ENCODE measurements at regions not wholly inside any gene's neighbourhood (a gene's known extent, or its start where the extent isn't known, plus 50 kb on each side); places are given as distances from the start of the nearest gene placed in this dataset.
"Not testable (repeated sequence)": the region's sequence is repeated elsewhere in the genome, so short reads cannot be mapped to it uniquely, and the experiment has no call there.

- no peak for DNase-seq
Observed at GRCh38 chr2:81396417-81397019, 1092.0 kb upstream of the LRRTM1 start.

- no peak for DNase-seq
Observed at GRCh38 chr2:81395746-81396145, 1091.2 kb upstream of the LRRTM1 start.

- no peak for DNase-seq
Observed at GRCh38 chr2:81389203-81389602, 1084.7 kb upstream of the LRRTM1 start.

- DNase-seq, result no peak
Observed at GRCh38 chr2:81363800-81364199, 1059.2 kb upstream of the LRRTM1 start.

GRCh38 chr2:81362468-81362867, 1057.9 kb upstream of the LRRTM1 start:
- not testable (repeated sequence) for DNase-seq

GRCh38 chr2:81355436-81355835, 1050.9 kb upstream of the LRRTM1 start:
- DNase-seq, result no peak

GRCh38 chr2:81334046-81334445, 1029.5 kb upstream of the LRRTM1 start:
- DNase-seq, result no peak

- DNase-seq, result no peak
Observed at GRCh38 chr2:81328968-81329367, 1024.4 kb upstream of the LRRTM1 start.

GRCh38 chr2:81327911-81328310, 1023.4 kb upstream of the LRRTM1 start:
- DNase-seq, result no peak

- peak; percentile 46 for DNase-seq
Observed at GRCh38 chr2:81324046-81324445, 1019.5 kb upstream of the LRRTM1 start.

GRCh38 chr2:81304154-81304830, 999.7 kb upstream of the LRRTM1 start:
- no peak for DNase-seq

- DNase-seq, result no peak
Observed at GRCh38 chr2:81303321-81303720, 998.8 kb upstream of the LRRTM1 start.

- DNase-seq, result no peak
Observed at GRCh38 chr2:81299841-81300240, 995.3 kb upstream of the LRRTM1 start.

GRCh38 chr2:81290846-81291245, 986.3 kb upstream of the LRRTM1 start:
- no peak for DNase-seq

- no peak for DNase-seq
Observed at GRCh38 chr2:81283081-81283480, 978.5 kb upstream of the LRRTM1 start.

GRCh38 chr2:81282151-81282769, 977.7 kb upstream of the LRRTM1 start:
- DNase-seq, result no peak

- no peak for DNase-seq
Observed at GRCh38 chr2:81276595-81276994, 972.0 kb upstream of the LRRTM1 start.

- no peak for DNase-seq
Observed at GRCh38 chr2:81266106-81266505, 961.6 kb upstream of the LRRTM1 start.

GRCh38 chr2:81263989-81264388, 959.4 kb upstream of the LRRTM1 start:
- DNase-seq, result no peak

- DNase-seq, result no peak
Observed at GRCh38 chr2:81260320-81260719, 955.8 kb upstream of the LRRTM1 start.

- DNase-seq, result no peak
Observed at GRCh38 chr2:81250270-81250669, 945.7 kb upstream of the LRRTM1 start.

- no peak for DNase-seq
Observed at GRCh38 chr2:81249152-81249551, 944.6 kb upstream of the LRRTM1 start.

GRCh38 chr2:81247648-81248047, 943.1 kb upstream of the LRRTM1 start:
- DNase-seq, result no peak

GRCh38 chr2:81242501-81242900, 937.9 kb upstream of the LRRTM1 start:
- no peak for DNase-seq

- DNase-seq, result no peak
Observed at GRCh38 chr2:81238462-81238861, 933.9 kb upstream of the LRRTM1 start.
